ENCODE measurements at regions not wholly inside any gene's neighbourhood (a gene's known extent, or its start where the extent isn't known, plus 50 kb on each side); places are given as distances from the start of the nearest gene placed in this dataset.

DNA sequence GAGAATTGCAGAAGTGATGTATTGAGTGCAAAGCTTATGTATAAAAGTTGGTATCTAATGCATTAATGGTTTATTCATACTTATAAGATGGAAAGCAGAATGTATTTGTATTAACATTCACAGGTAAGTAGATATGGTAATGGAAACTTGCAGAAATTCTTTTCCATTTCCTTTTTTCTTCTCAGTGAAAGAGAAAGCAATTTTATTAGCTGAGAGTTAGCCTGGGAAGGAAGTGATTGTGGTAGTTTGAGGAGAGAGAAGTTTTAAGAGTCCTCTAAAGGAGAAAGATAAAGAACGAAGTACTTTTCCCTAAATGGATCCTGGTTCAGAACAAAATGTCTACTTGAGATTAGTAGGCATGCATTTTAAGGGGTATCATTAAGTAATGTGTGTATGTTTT, 60.1 kb upstream of the OSTN start:
- TF ChIP-seq, protein P1, sequence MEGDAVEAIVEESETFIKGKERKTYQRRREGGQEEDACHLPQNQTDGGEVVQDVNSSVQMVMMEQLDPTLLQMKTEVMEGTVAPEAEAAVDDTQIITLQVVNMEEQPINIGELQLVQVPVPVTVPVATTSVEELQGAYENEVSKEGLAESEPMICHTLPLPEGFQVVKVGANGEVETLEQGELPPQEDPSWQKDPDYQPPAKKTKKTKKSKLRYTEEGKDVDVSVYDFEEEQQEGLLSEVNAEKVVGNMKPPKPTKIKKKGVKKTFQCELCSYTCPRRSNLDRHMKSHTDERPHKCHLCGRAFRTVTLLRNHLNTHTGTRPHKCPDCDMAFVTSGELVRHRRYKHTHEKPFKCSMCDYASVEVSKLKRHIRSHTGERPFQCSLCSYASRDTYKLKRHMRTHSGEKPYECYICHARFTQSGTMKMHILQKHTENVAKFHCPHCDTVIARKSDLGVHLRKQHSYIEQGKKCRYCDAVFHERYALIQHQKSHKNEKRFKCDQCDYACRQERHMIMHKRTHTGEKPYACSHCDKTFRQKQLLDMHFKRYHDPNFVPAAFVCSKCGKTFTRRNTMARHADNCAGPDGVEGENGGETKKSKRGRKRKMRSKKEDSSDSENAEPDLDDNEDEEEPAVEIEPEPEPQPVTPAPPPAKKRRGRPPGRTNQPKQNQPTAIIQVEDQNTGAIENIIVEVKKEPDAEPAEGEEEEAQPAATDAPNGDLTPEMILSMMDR (IDR thresholded peaks at IDR 0.05; ENCODE audit: control extremely low read depth, extremely low read depth), result no peak
- Histone ChIP-seq H3K4me1 (ENCODE audit: control insufficient read depth in 5 of 5, insufficient read depth in 5 of 5, low read length in 5 of 5) (no peaks in the 10 kb centered on the region), H3K36me3 (ENCODE audit: control insufficient read depth in 4 of 4, insufficient read depth in 4 of 4, low read length in 4 of 4) (no peaks in the 10 kb centered on the region), H3K27me3 (ENCODE audit: control insufficient read depth in 3 of 3, insufficient read depth in 3 of 3, low read length in 2 of 3) (no peaks in the 10 kb centered on the region), H3K4me3 (no peak overlapping the region), H3K27ac (ENCODE audit: low read depth in 1 of 2, low read length in 1 of 2) (no peak overlapping the region), H3K9me3 (ENCODE audit: control insufficient read depth in 4 of 4, insufficient read depth in 3 of 4, low read length in 3 of 4) (no peaks in the 10 kb centered on the region), H3K9ac (ENCODE audit: insufficient read depth in 1 of 2, low read length in 2 of 2) (no peak overlapping the region)
- WGBS, 2 donors, result 39 to 42% methylated on average over 1 of the region's 1 CpG
- DNase-seq (no peak), ATAC-seq (ENCODE audit: insufficient read depth, low FRiP score) (no peak)

DNA sequence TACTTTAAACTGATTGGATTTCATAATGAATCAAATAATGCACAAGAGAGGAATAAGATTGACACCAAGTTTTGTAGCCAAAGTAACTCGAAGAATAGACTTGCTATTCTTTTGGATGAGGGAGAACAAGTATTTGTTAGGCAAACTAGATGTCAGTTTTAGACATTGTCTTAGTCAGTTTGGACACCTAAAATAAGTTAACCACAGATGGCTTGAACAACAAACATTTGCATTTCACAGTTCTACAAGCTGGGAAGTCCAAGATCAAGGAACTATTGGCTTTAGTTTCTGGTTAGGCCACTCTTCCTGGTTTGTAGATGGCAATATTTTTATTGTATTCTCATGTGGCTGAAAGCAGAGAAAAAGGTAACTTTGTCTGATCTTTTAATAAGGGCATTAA, 61.3 kb upstream of the OSTN start:
- Histone ChIP-seq H3K27me3 (ENCODE audit: control insufficient read depth in 3 of 3, insufficient read depth in 3 of 3, low read length in 2 of 3) (no peaks in the 10 kb centered on the region), H3K36me3 (ENCODE audit: control insufficient read depth in 4 of 4, insufficient read depth in 4 of 4, low read length in 4 of 4) (no peaks in the 10 kb centered on the region), H3K4me3 (no peak overlapping the region), H3K9ac (ENCODE audit: insufficient read depth in 1 of 2, low read length in 2 of 2) (no peak overlapping the region), H3K9me3 (ENCODE audit: control insufficient read depth in 4 of 4, insufficient read depth in 3 of 4, low read length in 3 of 4) (no peaks in the 10 kb centered on the region), H3K4me1 (ENCODE audit: control insufficient read depth in 5 of 5, insufficient read depth in 5 of 5, low read length in 5 of 5) (no peaks in the 10 kb centered on the region), H3K27ac (ENCODE audit: low read depth in 1 of 2, low read length in 1 of 2) (no peak overlapping the region)
- WGBS, 2 donors, result 91 to 92% methylated on average over 1 of the region's 1 CpG
- TF ChIP-seq, protein P1 (IDR thresholded peaks at IDR 0.05; ENCODE audit: control extremely low read depth, extremely low read depth), result no peak
- ATAC-seq (ENCODE audit: insufficient read depth, low FRiP score) (no peak), DNase-seq (no peak)

DNA sequence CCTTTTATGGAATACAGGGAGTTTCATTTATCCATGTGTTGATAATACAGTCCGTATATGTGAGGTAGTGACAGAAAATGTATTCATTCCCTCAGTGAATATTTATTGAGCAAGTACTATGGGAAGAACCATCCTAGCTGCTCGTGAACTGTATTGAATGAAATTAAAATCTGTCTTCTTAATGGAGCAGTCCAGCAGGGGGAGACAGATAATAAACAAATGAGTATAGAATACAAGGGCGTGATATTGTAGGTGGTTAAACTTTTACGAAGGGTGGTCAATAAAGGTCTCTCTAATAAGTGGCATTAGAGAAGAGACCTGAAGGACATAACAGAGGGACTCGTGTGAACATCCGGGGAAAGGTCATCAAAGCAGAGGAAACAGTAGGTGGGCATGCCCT, 62.7 kb upstream of the OSTN start:
- no peak for ATAC-seq (ENCODE audit: insufficient read depth, low FRiP score)
- 87 to 91% methylated on average over 6 of the region's 6 CpGs for WGBS, 2 donors
- TF ChIP-seq, protein P1 (IDR thresholded peaks at IDR 0.05; ENCODE audit: control extremely low read depth, extremely low read depth), result no peak

DNA sequence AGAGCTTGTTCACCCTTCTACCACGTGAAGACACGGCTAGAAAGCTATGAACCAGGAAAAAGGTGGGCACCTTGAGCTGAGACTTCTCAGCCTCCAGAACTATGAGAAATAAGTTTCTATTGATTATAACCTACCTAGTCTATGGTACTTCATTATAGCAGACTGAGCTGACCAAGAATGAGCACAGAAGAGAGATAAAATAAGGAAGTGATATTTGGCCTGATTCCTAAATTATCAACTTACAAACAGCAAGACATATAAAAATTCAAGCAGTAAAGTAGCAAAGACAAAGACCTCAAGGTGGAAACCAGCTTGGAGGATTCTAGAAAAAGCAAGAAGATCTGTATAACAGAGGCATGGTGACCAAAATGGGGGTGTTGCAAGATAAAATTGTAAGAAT, 63.9 kb upstream of the OSTN start:
- H3K4me3 ChIP-seq, result no peak overlapping the region
- H3K9me3 ChIP-seq (ENCODE audit: control insufficient read depth in 4 of 4, insufficient read depth in 3 of 4, low read length in 3 of 4), result no peaks in the 10 kb centered on the region
- no peaks in the 10 kb centered on the region for H3K36me3 ChIP-seq (ENCODE audit: control insufficient read depth in 4 of 4, insufficient read depth in 4 of 4, low read length in 4 of 4)
- no peaks in the 10 kb centered on the region for H3K27me3 ChIP-seq (ENCODE audit: control insufficient read depth in 3 of 3, insufficient read depth in 3 of 3, low read length in 2 of 3)
- WGBS, 2 donors, result 95 to 97% methylated on average over 2 of the region's 2 CpGs
- H3K27ac ChIP-seq (ENCODE audit: low read depth in 1 of 2, low read length in 1 of 2), result no peak overlapping the region
- TF ChIP-seq, protein P1 (IDR thresholded peaks at IDR 0.05; ENCODE audit: control extremely low read depth, extremely low read depth), result no peak
- H3K4me1 ChIP-seq (ENCODE audit: control insufficient read depth in 5 of 5, insufficient read depth in 5 of 5, low read length in 5 of 5), result no peaks in the 10 kb centered on the region
- ATAC-seq (ENCODE audit: insufficient read depth, low FRiP score), result no peak
- H3K9ac ChIP-seq (ENCODE audit: insufficient read depth in 1 of 2, low read length in 2 of 2), result no peak overlapping the region
- no peak for DNase-seq

More for the DNA sequence above, 62.7 kb upstream of the OSTN start:
- H3K4me3 ChIP-seq, result no peak overlapping the region
- H3K27me3 ChIP-seq (ENCODE audit: control insufficient read depth in 3 of 3, insufficient read depth in 3 of 3, low read length in 2 of 3), result no peaks in the 10 kb centered on the region
- H3K4me1 ChIP-seq (ENCODE audit: control insufficient read depth in 5 of 5, insufficient read depth in 5 of 5, low read length in 5 of 5), result no peaks in the 10 kb centered on the region
- no peak overlapping the region for H3K9ac ChIP-seq (ENCODE audit: insufficient read depth in 1 of 2, low read length in 2 of 2)
- peak in 1 of 3 donors; percentile 5 for DNase-seq
- H3K27ac ChIP-seq (ENCODE audit: low read depth in 1 of 2, low read length in 1 of 2), result no peak overlapping the region
- H3K9me3 ChIP-seq (ENCODE audit: control insufficient read depth in 4 of 4, insufficient read depth in 3 of 4, low read length in 3 of 4), result no peaks in the 10 kb centered on the region
- H3K36me3 ChIP-seq (ENCODE audit: control insufficient read depth in 4 of 4, insufficient read depth in 4 of 4, low read length in 4 of 4), result no peaks in the 10 kb centered on the region

Measured in lung (tissue), 11 donors.